ENCODE measurements at regions not wholly inside any gene's neighbourhood (a gene's known extent, or its start where the extent isn't known, plus 50 kb on each side); places are given as distances from the start of the nearest gene placed in this dataset. TPM values are rescaled to one million over a fixed set of nuclear protein-coding genes. Genes with fewer than 3 reads are reported as not detected.
"Not testable (repeated sequence)": the region's sequence is repeated elsewhere in the genome, so short reads cannot be mapped to it uniquely, and the experiment has no call there.

- not testable (repeated sequence) for DNase-seq (ENCODE audit: low read depth)
Observed at GRCh38 chr4:49573666-49574215, 587.7 kb downstream of the CWH43 start.

GRCh38 chr4:49575250-49575649 lies 589.2 kb downstream of the CWH43 start:
- not testable (repeated sequence) for DNase-seq (ENCODE audit: low read depth)

GRCh38 chr4:49578371-49578770 lies 592.3 kb downstream of the CWH43 start:
- DNase-seq (ENCODE audit: low read depth) = not testable (repeated sequence)

GRCh38 chr4:49578899-49579298 lies 592.8 kb downstream of the CWH43 start:
- DNase-seq (ENCODE audit: low read depth) = not testable (repeated sequence)

GRCh38 chr4:49580166-49580565 lies 594.1 kb downstream of the CWH43 start:
- DNase-seq (ENCODE audit: low read depth) = not testable (repeated sequence)

- not testable (repeated sequence) for DNase-seq (ENCODE audit: low read depth)
Observed at GRCh38 chr4:49588401-49588800, 602.3 kb downstream of the CWH43 start.

- not testable (repeated sequence) for DNase-seq (ENCODE audit: low read depth)
Observed at GRCh38 chr4:49618436-49618835, 632.4 kb downstream of the CWH43 start.

- peak; percentile 45 for DNase-seq (ENCODE audit: low read depth)
Observed at GRCh38 chr4:49626478-49626877, 640.4 kb downstream of the CWH43 start.

Small RNA genes lying in the stretch of these regions (small RNA-seq; reads per million reads assigned to genes)
- gene AC119751.2 (not detected), gene AC119751.6 (not detected), gene AC119751.7 (not detected), gene AC119751.8 (not detected)
